Embryonic facial prominence (tissue), 1 donor: ENCODE measurements at regions not wholly inside any gene's neighbourhood (a gene's known extent, or its start where the extent isn't known, plus 50 kb on each side); places are given as distances from the start of the nearest gene placed in this dataset.
"Not testable (repeated sequence)": the region's sequence is repeated elsewhere in the genome, so short reads cannot be mapped to it uniquely, and the experiment has no call there.

ENCODE experiments used
- DNase-seq: peaks from one replicate; pipeline ENCODE4 v3.0.0-alpha.2; 2016; ENCODE audit errors: extremely low spot score

DNA sequence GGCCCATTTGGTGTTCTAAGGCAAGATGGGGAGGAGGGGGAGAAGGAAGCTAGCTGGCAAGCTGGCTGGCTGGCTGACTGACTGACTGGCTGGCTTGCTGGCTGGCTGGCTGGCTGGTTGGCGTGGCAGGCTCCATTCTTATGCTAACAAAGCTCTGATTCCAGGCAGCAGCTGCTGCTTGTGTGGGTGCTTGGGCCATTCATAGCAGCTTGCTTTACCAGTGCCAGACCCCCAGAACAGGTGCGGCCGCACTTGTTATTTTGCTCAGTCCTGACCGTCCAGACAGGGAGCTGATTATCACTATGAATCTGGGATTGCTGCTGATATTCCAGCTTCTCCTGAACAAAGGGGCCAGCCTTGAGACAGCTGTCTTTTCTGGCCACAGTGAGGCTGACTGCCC is 131.2 kb upstream of the PAK3 start:
- DNase-seq = no peak

DNA sequence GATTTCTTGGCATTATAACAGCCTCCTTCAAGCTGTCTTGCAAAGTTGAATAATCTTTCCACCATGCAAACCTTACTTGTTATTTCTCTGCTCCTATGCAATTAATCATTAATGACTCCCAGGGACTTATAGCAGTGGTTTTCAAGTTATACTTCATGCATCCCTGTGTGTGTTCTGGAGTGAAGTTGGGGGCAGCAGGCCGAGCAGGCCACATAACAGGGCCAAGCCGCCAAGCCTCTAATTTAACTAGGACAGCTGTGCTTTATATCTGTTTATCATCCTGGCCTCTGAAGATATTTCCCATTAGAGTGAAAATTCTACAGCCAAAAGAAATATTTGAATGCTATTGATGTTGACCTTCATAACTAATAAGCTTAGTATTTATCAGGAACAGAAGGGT is 133.5 kb upstream of the PAK3 start:
- no peak for DNase-seq

DNA sequence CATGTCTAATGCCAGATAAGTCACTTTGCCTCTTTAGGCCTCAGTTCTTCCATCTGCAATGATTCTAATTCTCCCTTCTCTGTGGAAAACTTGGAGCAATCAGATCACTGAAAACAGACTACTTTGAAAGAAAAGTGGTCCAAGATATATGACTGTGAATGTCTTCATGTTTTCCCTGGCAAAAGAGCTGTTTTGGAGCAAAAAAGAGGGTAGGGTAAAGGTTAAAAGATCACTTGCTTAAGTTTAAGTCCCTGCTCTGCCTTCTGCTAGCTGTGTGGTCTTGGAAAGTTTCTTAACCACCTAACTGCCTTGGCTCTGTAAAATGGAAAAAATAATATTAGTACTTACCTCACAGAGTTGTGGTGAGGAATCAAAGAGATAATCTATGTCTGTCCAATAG is 140.3 kb upstream of the PAK3 start:
- no peak for DNase-seq

DNA sequence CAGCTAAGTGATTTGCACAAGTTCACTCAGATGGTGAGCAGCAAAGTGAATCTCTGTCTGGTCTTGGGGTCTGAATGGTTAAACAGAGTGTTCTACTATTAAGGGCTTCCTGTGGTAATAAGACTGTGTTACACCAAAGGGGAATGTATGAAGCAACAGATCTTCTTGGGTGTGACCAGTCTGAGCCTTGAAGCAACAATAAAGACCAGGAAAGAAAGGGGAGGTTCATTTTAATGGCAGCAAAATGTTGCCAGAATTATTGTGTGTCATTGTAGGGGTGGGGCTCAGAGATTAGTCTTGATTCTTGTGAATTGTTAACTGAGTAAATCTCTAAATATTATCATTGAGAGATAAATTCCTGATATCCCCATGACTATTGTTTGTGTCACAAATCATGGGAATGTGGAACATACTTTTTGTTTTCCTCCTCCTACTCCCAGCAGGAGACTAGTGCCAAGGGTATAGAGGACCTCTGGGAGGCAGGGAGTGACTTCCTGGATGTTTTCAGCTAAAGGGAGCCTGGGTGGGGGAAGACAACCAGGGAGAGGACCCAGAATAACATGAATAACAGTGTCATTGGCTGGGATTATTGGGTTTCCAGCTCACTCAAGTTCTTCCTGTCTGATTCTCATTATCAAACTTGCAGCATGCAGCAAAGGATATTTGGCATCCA is 141.4 kb upstream of the PAK3 start:
- DNase-seq = no peak

DNA sequence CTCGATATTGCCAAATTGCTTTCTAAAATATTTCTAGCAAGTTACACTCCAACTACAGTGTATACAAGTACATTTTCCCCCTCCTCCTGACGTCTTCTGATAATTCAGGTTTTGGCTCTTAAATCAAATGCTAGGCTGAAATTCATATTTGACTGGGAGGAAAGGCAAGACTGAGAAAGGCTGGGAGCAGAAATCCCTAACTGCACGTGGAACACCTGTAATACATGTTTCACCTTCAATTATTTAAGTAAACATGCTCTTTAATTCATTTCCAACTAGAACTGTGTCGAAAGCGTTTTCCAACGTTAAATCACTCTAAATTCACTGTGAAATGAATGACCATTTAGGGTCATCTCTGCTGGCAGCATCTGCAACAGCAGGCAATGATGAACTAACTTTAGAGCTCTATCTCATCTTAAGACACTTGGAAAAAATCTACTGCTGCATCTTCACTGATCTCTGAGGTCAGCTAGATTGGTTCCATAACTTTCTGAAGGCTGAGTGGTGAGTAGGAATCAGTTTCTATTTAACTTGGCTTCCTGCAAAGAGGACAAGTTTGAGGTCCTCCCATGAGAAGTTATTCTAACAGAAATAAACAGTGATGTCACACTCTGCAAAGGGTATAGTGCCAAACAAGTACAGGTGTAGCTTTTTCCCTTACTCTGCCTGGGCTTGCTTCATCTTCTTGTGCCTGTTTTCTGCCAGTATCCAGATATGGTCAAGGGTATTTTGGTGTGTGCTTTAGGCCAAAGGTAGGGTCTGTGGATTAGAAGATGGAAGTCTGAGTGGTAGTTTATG is 144.3 kb upstream of the PAK3 start:
- no peak for DNase-seq

DNA sequence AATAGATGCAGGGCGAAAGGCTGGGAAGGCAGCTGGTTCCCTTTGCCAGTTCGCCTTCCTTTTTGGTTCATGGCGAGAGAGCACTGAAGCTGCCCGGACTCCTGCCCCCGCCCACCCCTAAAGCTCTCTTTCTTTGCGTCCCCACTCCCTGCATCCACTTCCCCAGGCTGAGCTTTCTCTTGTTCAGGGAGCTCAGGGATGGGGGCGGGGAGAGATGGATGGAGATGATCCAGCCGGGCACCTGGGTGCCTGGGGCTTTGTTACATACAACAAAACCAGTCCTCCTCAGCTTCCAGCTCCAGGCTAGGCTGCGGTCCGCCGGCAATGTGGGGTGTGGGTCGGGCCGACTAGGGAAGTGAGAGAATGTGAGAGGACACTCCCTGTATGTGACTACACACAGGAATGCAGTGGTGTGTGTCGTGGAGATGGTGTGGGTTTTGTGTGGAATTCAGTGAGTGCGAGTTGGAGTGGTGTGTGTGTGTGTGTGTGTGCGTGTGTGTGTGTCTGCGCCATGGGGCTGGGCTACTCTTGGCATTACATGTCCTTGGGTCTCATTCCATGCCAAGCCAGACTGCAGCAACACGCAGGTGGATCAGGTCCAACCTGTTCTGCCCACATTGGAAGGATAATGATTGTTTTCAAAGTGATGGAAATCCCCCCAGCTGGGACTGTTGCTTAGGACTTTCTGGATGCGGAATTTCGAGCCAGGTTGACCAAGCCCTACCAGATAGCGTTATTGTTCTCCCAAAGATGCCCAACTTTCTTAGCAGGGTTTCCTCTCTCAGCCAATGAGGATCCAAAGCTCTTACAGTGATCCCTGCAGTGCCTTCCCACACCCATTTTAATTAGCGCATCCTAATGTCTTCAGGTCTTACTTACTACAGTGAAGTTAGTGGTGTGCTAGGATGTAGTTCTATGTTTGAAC is 149.4 kb upstream of the CHRDL1 start:
- DNase-seq = no peak

DNA sequence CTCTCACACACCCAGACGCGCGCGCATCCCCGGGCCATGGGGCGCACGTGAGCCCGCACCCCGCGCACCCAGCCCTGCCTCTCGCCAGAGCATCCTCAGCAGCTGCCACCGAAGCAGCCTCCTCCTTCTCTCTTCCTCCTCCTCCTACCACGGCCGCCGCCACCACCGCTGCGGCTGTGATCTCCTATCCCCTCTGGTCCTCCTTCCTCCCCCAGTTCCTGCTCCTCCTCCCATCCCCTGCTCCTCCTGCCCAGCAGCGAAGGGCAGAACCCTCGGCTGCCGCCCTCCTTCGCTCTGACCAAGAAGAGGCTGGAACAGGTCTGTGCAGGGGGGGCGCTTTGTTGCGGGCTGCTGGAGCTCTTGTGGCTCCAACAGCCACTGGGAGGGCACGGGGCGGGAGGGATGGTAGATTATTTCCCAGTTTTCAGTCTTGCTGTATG is 148.7 kb upstream of the CHRDL1 start:
- DNase-seq = no peak

DNA sequence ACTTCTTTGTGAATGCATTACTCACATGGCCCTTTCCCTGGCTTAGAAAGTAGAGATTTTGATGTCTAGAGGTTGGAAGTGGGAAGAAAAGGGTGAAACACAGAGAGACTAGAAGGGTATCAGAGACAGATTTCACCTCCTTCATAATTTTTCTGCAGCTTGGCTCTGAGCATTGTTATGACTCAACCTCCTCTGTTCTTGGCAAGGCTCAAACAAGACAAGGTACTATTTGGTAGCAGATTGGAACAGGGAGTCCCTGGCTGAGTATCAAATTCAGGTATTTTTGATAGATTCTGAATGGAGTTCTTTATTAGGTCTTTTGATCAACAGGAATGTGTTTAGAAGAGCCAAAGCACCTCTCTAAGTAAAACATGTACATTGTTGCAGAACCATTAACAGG is 146.3 kb upstream of the CHRDL1 start:
- DNase-seq = no peak

DNA sequence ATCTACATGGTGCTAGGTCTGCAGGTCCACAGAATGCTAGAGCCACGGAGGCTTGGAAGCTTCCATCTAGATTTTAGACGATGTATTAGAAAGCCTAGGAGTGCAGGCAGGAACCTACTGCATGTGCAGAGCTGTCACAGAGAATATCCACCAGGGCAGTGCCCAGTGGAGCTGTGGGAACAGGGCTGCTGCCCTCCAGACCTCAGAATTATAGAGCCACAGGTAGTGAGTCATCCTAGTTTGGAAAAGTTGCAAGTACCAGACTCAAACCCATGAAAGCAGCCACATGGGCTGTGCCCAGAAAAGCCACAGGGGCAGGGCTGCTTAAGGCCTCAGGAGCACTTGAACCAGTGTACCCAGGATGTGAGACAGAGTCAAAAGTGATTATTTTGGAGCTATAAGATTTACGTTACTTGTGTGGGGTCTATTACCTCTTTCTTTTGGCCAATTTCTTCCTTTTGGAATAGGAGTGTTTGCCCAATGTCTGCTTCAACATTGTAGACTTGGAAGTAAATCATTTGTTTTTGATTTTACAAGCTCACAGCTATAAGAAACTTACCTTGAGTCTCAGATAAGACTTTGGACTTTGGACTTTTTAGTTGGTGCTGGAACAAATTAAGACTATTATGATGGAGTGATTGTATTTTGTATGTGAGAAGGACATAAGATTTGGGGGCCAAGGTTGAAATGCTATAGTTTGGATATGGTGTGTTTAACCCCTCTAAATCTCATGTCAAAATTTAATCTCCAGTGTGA is 143.5 kb upstream of the CHRDL1 start:
- no peak for DNase-seq

DNA sequence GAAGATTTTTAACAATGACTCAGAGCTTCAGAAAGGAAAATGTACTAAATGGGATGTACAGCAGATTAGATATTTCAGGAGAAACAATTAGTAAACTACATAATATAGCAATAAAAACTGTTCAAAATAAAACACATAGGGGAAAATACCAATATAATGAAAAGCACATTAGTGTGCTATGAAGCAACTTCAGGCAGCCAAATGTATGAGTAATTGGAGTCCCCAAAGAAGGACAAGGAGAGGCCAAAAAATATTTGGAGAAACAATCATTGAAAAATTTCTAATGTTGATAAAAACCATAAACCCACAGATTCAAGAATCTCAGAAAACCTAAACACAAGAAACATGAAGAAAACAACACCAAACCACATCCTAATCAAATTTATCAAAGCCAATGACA is 129.3 kb upstream of the CHRDL1 start:
- DNase-seq = no peak

DNA sequence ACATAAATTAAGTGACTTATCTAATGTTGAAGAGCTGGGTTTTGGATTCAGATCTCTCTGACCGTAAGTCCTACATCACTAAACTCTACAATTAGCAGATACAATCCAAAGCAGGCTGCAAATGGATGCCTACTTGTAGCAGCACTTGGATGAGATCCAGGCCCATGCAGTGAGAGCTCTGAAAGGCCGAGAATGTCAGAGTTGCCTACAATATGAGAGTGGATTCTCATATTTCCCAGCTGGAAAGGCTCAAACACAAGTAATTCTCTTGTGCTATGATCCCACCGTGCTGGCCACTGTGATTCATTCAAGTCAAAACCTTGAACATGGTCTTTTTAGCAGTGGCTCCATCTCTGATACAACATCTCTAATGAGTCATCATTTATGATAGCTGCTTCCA is 125.4 kb upstream of the CHRDL1 start:
- no peak for DNase-seq

DNA sequence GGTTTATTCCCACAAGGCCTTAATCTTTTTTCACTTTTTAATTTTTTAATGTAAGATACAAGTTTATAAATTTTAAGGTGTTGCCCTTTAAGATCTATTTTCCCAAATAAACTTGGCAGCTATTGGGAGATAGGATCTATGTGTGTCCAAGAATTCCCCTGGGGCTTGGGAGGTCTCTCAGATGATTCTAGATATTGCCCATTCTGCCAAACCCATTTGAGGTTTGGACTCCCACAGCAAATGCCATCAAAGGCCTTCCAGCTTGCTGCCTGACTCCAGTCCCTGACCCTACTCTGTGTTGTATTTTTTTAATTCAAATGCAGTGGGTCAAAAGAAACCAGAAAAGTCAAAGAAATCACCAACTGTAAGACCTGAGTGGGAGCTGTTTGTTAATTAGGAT is 120.0 kb upstream of the CHRDL1 start:
- no peak for DNase-seq

DNA sequence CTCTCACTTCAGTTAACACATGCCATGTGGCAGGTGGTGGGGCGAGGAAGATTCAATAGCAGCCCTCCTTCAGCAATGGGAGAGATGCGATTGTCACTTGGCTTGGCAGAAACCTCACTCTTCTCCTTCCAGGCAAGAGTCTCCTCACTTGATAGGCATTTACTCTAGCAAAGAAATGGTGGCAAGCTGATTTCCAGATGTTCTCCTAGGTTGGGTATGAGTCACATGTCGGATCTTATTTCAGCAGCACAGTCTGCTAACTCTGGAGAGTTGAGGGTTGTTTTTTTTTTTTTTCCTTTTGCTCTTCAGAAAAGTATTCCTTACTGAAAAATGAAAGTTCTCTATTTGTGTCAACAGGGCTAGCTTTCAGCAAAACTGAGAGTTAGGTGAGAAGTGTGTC is 119.5 kb upstream of the CHRDL1 start:
- peak; percentile 7 for DNase-seq

DNA sequence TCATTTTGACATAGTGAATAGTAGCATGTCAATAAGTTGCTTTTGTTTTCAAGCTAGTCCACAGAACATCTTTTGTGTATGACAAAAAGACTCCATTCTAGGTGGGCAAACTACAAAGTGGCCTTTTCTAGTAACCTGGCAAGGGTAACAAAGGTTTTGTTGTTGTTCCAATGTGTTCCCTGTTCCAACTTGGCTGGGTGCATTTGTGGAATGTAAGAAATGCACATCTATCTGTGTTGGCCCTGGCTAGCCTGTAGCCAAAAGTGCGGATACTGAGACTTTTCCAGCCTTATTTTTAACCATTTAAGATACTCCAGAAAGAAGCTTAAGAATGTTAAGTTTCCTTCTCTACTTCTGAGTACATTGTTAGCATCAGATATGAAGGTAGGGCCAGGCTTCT is 118.7 kb upstream of the CHRDL1 start:
- no peak for DNase-seq

DNA sequence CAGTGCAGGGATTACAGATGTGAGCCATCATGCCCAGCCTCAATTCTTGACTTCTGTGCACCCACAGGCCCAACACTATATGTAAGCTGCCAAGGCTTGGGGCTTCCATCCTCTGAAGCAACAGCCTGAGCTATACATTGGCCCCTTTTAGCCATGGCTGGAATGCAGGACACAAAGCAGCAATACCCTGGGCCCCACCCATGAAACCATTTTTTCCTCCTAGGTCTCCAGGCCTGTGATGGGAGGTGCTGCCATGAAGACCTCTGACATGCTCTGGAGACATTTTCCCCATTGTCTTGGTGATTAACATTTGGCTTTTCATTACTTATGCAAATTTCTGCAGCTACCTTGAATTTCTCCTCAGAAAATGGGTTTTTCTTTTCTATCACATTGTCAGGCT is 109.1 kb upstream of the CHRDL1 start:
- not testable (repeated sequence) for DNase-seq

DNA sequence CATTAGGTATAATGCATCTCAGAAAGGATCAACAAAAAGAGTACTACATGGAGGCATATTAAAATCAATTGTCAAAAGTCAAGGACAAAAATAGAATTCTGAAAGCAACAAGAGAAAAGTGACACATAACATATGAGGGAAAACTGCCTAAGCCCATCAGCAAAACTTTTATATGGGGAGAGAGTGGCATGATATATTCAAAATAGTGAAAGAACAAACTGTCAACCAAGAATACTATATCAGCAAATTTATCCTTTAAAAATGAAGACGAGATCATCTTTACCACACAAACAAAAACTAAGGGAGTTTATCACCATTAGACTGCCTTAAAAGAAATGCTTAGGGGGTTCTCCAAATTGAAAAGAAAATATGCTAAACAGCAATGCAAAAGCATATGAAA is 86.4 kb upstream of the CHRDL1 start:
- no peak for DNase-seq

DNA sequence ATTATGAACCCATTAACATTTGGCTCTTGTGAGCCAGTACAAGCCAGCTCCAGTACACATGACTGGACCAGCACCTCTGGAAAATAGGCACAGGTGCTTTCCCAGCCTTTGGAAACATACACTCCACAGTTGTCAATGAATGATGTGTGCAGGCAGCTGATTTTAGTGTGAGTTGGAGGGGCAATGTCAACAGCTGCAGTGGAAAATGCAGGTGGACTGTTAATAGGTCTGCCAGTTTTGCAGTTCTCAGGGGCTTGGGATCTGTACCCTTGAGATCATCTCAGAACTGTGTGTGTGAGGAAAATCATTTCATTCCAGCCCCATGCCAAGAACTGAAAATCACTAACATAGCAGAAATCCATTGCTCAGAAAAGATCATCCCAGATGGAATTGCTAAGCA is 81.7 kb upstream of the CHRDL1 start:
- DNase-seq = no peak

DNA sequence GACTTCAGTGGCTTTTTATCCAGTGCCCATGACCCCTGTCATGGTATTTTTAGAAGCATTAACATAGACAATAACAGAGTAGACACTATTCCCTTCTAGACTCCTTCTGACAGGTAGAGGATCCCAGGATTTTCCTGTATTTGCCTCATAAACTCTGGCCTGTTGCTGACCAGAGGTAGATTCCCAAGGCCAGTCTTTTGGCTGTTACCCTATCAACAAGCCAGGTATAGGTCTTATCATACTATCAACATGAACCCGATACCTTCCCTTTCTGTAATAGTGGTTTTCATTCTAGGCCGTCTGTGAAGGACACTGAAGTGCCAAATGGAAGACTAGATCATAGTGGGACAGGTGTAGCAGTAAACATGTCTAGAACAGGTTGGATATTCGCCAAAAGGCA is 76.2 kb upstream of the CHRDL1 start:
- no peak for DNase-seq

DNA sequence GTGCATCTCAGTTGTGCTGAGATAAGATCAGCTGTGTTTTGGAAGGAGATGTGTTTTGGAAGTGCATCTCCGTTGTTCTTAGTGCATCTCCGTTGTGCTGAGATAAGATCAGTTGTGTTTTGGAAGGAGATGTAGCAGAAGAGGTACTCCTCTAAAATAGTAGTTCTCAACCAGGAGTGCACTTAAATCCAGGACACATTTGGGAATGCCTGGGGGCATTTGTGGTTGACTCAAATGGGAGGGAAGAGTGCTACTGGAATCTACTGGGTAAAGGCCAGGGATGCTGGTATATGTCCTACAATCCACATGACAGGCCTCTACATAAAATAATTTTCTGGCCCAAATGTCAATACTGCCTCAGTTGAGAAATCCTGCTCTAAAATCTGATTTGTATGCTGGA is 70.8 kb upstream of the CHRDL1 start:
- DNase-seq = no peak

DNA sequence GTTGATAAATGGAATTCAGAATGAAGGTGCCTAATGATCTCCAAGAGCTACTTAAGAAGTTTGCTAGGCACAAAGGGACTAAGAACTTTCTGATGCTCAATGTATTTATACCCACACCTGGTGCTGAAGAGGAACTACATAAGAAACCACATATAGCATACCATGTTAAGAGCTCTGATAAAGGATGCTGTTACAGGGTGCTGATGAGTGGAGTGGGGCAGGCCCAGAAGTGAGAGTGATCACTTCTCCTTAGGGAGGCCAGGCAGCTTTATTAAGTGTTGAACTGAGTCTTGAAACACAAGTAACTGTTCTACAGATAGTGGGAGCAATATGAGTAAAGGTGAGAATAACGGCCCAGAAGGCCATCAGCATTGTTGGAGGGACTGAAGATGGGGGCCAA is 68.3 kb upstream of the CHRDL1 start:
- DNase-seq = no peak

DNA sequence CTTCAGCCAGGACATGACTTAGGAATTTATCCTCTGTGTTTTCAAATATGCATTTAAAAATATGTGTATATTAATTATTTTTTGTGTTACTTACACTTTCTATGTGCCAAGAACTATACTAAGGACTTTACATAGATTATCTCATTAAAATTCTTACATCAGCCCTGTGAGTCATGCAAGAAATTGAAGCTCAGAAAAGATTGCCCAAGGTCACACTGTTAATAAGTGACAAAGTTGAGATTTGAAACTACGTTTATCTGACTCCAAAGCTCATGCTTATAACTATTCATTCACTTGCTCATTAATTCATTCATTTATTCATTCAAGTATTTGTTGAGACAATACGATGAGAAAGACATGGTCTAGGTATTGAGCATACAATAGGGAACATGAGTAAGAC is 62.9 kb upstream of the CHRDL1 start:
- DNase-seq = no peak

DNA sequence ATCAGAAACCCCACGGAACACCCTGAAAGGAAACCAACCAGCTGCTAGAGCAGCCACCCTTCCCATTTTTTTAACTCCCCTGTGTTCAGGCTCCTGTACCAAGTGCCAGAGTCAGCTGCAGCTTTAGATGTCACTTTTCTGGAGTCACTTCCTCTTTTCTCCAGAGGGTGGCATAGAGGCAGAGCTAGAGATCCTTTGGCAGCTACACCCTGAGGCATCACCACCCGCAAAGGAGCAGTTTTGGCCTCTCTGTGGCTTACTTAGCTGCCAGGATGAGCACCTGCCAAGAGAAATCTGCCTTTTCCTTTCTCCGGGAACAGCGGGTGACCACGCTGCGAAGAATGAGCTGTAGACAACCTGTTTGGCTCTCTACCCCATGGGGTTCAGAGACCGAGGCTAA is 58.0 kb upstream of the CHRDL1 start:
- DNase-seq = no peak
